Endodermal cell (in vitro differentiated cells): ENCODE measurements at regions not wholly inside any gene's neighbourhood (a gene's known extent, or its start where the extent isn't known, plus 50 kb on each side); places are given as distances from the start of the nearest gene placed in this dataset.

Experiments
- DNase-seq: peaks from one replicate; pipeline ENCODE4 v3.0.0-alpha.2; 2017
- H3K27ac ChIP-seq: 2 replicates; pipeline ENCODE4 v1.5.1; 2013; ENCODE audit warnings: mild to moderate bottlenecking, low read depth, low read length, moderate library complexity
- H3K27me3 ChIP-seq: 2 replicates; pipeline ENCODE4 v1.6.1; 2013; ENCODE audit warnings: mild to moderate bottlenecking, low read length, moderate library complexity; ENCODE audit not compliant: insufficient read depth, control insufficient read depth, poor library complexity, severe bottlenecking
- H3K36me3 ChIP-seq: 2 replicates; pipeline ENCODE4 v1.7.0; 2013; ENCODE audit warnings: mild to moderate bottlenecking, low read length, moderate library complexity; ENCODE audit not compliant: control insufficient read depth, insufficient read depth
- H3K4me1 ChIP-seq: one replicate; pipeline ENCODE4 v1.7.0; 2013; ENCODE audit warnings: low read length; ENCODE audit not compliant: control insufficient read depth, insufficient read depth
- H3K4me3 ChIP-seq: 2 replicates; pipeline ENCODE4 v1.5.1; 2013; ENCODE audit warnings: mild to moderate bottlenecking, low read length, moderate library complexity
- H3K9ac ChIP-seq: 2 replicates; pipeline ENCODE4 v1.6.1; 2013; ENCODE audit warnings: mild to moderate bottlenecking, low read length, moderate library complexity; ENCODE audit not compliant: poor library complexity, severe bottlenecking; ENCODE audit errors: extremely low read depth
- H3K9me3 ChIP-seq: 2 replicates; pipeline ENCODE4 v1.6.1; 2013; ENCODE audit warnings: mild to moderate bottlenecking, low read length, moderate library complexity; ENCODE audit not compliant: control insufficient read depth
- H3K27ac Mint-ChIP-seq: 2 replicates; pipeline ENCODE4 v1.8.0; 2020; ENCODE audit warnings: mixed read lengths
- H3K27me3 Mint-ChIP-seq: 2 replicates; pipeline ENCODE4 v1.8.0; 2021; ENCODE audit warnings: mild to moderate bottlenecking, mixed read lengths; ENCODE audit not compliant: insufficient read depth
- H3K36me3 Mint-ChIP-seq: 2 replicates; pipeline ENCODE4 v1.8.0; 2020; ENCODE audit warnings: low read depth, mixed read lengths
- H3K4me1 Mint-ChIP-seq: 2 replicates; pipeline ENCODE4 v1.8.0; 2020; ENCODE audit warnings: mixed read lengths
- H3K4me3 Mint-ChIP-seq: 2 replicates; pipeline ENCODE4 v1.8.0; 2020; ENCODE audit warnings: mild to moderate bottlenecking, moderate library complexity, mixed read lengths
- H3K9me3 Mint-ChIP-seq: 2 replicates; pipeline ENCODE4 v1.8.0; 2020; ENCODE audit warnings: mild to moderate bottlenecking, mixed read lengths
- WGBS, 2 experiments: methylation state at CpG; one replicate each; pipeline versions ENCODE4 v1.1.5 to v1.1.7; 2013; ENCODE audit warnings: missing lambda C conversion rate in 2 of 2, mixed read lengths in 1 of 2; ENCODE audit not compliant: insufficient coverage in 1 of 2, insufficient read length in 1 of 2; 5-methylcytosine and 5-hydroxymethylcytosine counted together
- TF ChIP-seq, protein P1 (sequence below): fragments of 200-600 bp; sonication (generic); conservative IDR thresholded peaks from 2 replicates; pipeline ENCODE4 v1.5.0; 2021; ENCODE audit warnings: antibody characterized with exemption, mild to moderate bottlenecking

DNA sequence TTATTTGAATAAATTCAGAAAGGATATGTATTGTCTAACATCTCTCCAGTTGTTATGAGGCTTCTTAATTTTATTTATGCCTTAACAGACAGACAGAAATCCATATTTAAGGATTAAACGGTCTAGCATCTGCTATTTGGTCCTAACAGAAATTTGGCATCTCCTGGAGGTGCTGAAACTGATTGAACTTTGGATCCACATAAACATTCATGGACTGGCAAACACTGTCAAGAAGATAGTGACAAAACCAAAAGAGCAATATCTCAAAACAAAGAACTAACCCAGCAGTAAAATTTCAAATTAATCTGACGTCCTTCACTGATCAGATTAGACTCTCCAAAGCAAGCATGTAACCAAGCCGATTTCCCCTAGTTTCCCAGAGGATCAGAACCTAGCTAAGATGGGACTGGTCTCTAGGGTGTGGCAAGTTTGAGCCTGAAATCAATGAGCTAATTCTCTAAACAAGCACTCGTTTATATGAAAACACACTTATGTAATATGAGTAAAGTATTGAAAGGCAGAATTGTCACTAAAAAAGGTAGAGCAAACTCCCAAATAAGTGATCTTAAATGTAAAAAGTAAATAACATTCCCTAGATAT, 139.5 kb downstream of the NOL4 start:
- Mint-ChIP-seq H3K27me3 (no peaks in the 10 kb centered on the region), H3K27ac (no peak overlapping the region)

DNA sequence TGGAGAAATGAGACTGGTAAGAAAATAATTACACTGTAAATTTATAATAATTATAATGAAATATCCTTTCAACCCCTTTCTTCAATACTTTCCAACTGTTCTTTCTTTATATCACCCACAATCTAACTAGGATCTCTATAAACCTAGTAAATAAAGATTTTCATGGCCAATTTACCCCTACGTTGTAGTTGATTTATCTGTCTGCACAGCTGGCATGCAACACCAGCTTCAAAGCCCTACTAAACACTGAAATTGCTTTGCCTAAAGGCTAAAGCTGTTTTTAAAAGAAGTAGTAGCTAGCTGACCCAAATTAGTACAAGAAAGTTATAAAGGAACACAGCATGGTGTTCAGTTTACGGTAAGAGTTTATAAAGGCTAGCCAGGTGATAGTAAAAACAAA, 140.1 kb downstream of the NOL4 start:
- Histone ChIP-seq H3K36me3 (no peaks in the 10 kb centered on the region), H3K9me3 (no peaks in the 10 kb centered on the region), H3K4me1 (no peaks in the 10 kb centered on the region), H3K4me3 (no peak overlapping the region), H3K27me3 (no peaks in the 10 kb centered on the region), H3K27ac (no peak overlapping the region), H3K9ac (no peak overlapping the region)
- Mint-ChIP-seq H3K9me3 (no peaks in the 10 kb centered on the region), H3K27ac (no peak overlapping the region), H3K27me3 (no peaks in the 10 kb centered on the region), H3K4me1 (no peaks in the 10 kb centered on the region), H3K4me3 (no peak overlapping the region), H3K36me3 (no peaks in the 10 kb centered on the region)
- WGBS, 2 experiments, result 75 to 91% methylated on average over 1 to 2 of the region's 2 CpGs
- TF ChIP-seq, protein P1, sequence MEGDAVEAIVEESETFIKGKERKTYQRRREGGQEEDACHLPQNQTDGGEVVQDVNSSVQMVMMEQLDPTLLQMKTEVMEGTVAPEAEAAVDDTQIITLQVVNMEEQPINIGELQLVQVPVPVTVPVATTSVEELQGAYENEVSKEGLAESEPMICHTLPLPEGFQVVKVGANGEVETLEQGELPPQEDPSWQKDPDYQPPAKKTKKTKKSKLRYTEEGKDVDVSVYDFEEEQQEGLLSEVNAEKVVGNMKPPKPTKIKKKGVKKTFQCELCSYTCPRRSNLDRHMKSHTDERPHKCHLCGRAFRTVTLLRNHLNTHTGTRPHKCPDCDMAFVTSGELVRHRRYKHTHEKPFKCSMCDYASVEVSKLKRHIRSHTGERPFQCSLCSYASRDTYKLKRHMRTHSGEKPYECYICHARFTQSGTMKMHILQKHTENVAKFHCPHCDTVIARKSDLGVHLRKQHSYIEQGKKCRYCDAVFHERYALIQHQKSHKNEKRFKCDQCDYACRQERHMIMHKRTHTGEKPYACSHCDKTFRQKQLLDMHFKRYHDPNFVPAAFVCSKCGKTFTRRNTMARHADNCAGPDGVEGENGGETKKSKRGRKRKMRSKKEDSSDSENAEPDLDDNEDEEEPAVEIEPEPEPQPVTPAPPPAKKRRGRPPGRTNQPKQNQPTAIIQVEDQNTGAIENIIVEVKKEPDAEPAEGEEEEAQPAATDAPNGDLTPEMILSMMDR, result no peak
- no peak for DNase-seq

More for the DNA sequence above, 139.5 kb downstream of the NOL4 start:
- Histone ChIP-seq H3K27me3 (no peaks in the 10 kb centered on the region), H3K9ac (no peak overlapping the region), H3K9me3 (no peaks in the 10 kb centered on the region), H3K4me1 (no peaks in the 10 kb centered on the region), H3K27ac (no peak overlapping the region), H3K4me3 (no peak overlapping the region), H3K36me3 (no peaks in the 10 kb centered on the region)
- 78 to 100% methylated on average over 2 to 3 of the region's 4 CpGs for WGBS, 2 experiments
- Mint-ChIP-seq H3K4me1 (no peaks in the 10 kb centered on the region), H3K4me3 (no peak overlapping the region), H3K36me3 (no peaks in the 10 kb centered on the region), H3K9me3 (no peaks in the 10 kb centered on the region)
- TF ChIP-seq, protein P1, result no peak
- no peak for DNase-seq

DNA sequence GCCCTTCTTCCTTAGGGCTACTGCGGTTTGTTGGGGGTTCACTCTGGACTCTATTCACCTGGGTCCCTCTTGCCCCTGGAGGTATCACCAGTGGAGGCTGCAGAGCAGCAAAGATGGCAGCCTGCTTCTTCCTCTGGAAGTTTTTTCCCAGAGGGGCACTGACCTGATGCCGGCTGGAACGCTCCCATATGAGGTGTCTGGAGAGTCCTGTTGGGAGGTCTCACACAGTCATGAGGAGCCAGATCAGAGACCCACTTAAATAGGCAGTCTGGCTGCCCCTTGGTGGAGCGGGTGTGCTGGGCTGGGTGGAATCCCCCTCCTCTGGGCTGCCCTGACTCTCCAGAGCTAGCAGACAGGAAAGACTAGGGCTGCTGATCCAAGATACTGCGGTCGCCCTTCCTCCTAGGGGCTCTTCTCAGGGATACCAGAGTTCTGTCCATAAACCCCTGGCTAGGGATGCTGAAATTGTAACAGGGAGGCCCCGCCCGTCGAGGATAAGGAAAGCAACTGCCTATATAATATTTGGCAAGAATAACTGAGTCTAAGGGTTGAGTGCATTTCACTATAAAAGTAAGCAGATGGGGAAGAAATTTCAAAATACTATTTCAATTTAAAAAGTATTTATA, 140.7 kb downstream of the NOL4 start:
- H3K36me3 Mint-ChIP-seq, result no peaks in the 10 kb centered on the region
- no peaks in the 10 kb centered on the region for H3K9me3 Mint-ChIP-seq
- no peaks in the 10 kb centered on the region for H3K4me1 Mint-ChIP-seq
- no peak overlapping the region for H3K27ac ChIP-seq
- no peak overlapping the region for H3K4me3 ChIP-seq
- H3K27me3 ChIP-seq, result no peaks in the 10 kb centered on the region
- no peaks in the 10 kb centered on the region for H3K27me3 Mint-ChIP-seq
- H3K9ac ChIP-seq, result no peak overlapping the region
- H3K4me3 Mint-ChIP-seq, result no peak overlapping the region
- no peak for DNase-seq
- H3K27ac Mint-ChIP-seq, result no peak overlapping the region
- no peaks in the 10 kb centered on the region for H3K9me3 ChIP-seq
- 94 to 100% methylated on average over 4 to 9 of the region's 9 CpGs for WGBS, 2 experiments
- no peaks in the 10 kb centered on the region for H3K4me1 ChIP-seq
- TF ChIP-seq, protein P1, result no peak
- H3K36me3 ChIP-seq, result no peaks in the 10 kb centered on the region
